Hematopoietic multipotent progenitor cell treated with erythropoietin and hydrocortisone succinate and interleukin-3 and kit ligand, for 17 days (in vitro differentiated cells): ENCODE measurements at regions not wholly inside any gene's neighbourhood (a gene's known extent, or its start where the extent isn't known, plus 50 kb on each side); places are given as distances from the start of the nearest gene placed in this dataset.
"Not testable (repeated sequence)": the region's sequence is repeated elsewhere in the genome, so short reads cannot be mapped to it uniquely, and the experiment has no call there.

Source experiments
- DNase-seq: peaks from one replicate; pipeline ENCODE4 v3.0.0-alpha.2; 2015; ENCODE audit warnings: low spot score

DNA sequence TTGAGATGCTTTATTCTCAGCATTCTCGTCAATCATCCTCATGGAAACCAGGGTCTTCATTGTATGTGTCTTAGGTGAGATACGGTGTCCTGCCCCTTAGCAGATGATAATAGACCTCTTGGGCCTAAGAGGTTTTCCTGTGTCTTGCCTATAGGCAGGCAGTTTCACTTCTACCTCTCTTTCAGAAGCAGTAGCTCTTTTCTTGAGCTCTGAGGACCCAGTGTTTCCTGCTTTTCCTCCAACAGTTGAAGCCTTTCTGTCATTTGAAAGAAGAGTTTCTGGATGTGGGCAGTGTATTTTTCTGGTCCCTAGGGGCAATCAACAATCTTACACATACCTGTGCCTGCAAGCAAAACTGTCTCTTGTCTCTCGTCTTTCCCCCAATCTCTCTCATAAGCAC lies 1550.3 kb upstream of the LRRTM3 start:
- DNase-seq: no peak

DNA sequence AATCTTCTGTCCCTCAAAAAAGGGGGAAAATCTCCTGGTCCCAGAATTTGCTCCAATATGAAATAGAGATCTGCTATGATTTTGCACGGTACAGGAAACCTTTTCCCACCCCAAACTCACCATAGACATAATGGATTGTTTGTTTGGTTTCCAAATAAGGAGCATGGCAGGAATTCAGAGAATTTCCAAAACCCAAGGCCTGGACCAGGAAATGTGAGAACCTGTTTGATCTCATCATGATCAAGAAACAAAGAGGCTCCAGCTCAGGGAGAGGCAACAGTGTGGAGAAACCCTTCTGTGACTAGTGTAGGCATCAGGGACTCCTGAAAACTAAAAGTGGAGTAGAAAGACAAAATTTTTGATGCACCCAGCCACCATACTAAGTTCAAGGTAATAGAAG lies 1548.1 kb upstream of the LRRTM3 start:
- no peak for DNase-seq

DNA sequence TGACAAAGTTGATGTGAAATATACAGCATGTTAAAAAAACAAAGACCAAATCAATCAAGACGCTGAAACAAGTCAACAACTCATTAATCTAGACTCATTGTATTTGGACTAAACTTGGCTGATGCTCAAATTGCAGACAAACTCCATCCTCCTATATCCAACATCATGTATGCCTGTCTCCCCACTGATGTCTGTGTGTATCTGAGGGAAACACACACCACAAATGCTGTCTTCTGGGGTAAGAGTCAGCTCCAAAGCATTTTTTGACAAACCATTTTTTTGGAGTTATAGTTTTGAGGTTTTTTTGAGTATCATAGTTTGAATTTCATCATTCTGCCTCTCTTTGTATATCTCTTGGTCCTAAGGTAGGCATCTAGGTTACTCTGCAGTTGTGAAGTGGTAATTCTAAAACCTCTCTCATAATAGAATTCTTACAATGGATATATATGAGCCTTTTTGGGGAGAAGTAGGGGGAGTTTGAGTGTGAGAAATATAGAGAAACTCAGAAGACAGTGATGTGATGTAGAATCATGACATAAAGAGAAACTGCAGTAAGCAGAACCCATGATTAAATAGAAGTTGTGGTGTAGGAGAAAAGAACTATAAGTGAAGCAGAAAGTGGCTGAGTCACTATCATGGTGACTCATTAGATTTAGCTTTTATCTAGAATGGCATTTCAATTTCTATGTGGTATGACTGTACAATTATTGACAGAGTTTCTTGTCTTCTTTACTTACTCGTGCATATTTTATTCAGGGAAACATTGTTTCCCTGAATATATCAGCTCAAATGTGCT lies 1531.1 kb upstream of the LRRTM3 start:
- no peak for DNase-seq

DNA sequence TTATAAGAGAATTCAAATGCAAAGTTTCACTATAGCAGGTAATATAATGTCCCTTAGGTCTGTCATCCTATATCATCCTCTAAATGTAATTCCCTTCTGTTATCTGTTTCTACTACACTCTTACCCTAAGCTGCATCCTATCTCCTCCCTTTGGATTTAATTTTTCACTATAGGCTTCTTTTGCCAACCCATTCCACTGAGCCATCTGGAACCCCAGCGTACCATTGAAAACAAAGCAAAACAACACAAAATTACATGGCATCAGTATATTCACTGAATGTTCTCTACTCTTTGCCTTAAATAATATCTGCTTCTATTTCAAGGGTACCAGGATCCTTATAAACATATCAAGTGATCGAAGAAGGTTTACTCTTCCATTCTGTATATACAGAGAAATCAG lies 1530.2 kb upstream of the LRRTM3 start:
- no peak for DNase-seq

DNA sequence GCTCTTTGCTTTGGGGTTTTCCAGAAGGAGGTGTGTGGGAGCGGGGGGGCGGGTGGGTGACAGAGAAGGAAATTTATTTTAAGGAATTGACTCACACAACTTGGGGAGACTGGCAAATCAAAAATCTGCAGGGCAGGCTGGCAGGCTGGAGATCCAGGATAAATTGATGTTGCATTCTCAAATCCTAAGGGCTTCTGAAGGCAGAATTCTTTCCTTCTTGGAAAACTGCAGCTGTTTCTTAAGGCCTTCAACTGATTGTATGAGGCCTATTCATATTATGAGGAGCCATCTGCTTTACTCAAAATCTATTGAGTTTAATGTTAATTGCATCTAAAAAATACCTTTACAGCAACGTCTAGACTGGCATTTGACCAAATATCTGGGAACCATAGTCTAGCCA lies 1528.8 kb upstream of the LRRTM3 start:
- no peak for DNase-seq

DNA sequence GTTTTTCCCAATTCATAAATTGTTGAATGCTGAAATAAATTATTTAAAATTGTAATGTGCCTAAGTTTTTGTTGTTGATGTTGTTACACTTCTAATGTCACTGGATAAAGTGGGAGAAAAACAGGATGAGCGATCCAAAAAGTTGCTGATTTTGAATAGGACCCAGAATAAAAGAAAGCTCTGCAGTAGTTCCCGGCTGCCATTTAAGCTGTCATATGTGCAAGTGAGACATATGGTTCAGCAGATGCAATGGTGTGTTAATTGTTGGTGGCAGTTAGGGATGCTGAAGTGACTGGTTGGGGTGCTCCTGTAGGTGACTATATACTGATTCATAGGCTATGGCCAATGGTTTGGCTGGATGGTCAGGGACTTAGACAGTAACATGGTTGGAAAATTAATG lies 1517.4 kb upstream of the LRRTM3 start:
- no peak for DNase-seq

DNA sequence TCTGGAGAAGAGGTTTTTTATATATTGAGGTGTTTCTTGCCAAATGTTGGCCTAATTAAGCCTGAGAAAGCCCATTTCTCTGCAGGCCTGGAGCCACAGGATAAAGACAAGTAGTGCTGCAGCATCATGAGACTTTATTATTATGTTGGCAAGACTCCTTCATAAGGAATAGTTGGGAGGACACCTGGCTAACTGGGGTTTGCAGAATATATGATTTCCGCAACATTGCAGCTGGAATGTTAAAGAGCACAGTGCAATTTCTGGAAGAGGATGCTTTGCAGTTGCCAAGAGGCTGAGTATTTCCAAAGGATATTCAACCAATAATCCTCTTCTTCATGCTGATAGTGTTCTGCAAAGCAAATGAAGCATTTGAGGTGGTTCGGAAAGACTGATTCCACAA lies 1512.8 kb upstream of the LRRTM3 start:
- DNase-seq: no peak

DNA sequence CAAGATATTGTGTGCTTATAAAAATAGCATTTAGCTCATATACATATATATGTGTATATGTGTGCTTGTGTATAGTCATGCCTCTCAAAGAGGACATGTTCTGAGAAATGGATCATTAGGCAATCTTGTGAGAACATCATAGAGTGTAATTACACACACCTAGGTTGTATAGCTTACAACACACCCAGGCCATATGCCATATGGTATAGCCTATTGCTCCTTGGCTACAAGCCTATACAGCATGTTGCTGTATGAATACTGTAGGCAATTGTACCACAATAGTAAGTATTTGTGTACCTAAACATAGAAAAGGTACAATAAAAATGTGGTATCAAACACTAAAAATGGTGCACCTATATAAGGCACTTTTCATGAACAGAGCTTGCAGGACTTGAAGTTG lies 1510.5 kb upstream of the LRRTM3 start:
- DNase-seq: no peak

DNA sequence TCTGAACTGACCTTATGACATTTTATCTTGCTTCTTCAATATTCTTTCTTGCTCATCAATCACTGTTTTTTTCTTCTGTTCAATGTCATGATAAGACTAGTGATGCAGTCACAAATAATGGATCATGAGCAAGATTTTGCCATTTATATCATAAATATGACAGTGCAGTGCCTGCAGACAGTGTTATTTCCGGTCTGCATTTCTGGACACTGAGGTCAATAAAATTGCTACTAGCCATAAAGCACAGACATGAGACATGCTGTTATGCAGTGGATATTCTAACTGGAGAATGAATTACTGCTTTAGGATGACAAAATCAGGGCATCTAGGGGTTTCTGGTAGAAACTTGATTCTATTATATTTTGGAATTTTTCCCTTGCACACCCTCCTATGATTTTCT lies 1509.7 kb upstream of the LRRTM3 start:
- DNase-seq: no peak

DNA sequence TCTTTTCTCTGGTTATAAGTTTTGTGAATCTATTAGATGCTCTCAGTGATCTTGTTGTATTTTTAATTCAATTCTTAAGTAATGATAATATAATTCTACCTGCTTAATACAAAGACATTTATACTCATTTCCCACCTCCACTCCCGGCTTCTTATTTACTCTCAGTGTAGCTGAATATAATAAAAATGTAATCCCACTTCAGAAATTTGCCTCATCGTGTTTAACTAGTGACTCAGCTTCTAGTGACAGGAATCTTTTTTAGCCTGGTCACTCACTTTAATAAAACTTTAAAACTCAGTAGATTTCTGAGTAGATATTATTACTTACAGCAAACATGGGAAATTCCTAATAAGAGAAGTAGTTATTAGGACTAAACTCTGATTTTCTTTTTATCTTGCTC lies 1506.2 kb upstream of the LRRTM3 start:
- DNase-seq: no peak

DNA sequence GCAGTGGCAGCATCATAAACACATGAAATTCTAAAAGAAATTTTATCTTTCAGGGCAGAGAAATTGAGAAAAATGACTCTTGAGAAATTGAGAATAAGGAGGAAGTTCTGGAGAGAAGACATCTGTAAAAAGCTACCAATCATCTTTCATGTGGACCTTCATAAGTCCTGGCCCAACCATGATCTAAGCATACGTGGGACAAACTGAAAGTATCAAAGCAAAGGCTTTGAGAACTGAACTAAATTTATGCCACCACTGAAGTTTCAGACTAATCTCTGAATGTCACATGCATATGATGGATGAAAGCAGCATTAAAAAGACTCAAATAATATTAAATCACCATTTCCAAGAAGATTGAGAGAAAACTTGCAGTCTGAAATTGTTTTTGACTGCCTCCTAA lies 1502.8 kb upstream of the LRRTM3 start:
- DNase-seq: no peak

DNA sequence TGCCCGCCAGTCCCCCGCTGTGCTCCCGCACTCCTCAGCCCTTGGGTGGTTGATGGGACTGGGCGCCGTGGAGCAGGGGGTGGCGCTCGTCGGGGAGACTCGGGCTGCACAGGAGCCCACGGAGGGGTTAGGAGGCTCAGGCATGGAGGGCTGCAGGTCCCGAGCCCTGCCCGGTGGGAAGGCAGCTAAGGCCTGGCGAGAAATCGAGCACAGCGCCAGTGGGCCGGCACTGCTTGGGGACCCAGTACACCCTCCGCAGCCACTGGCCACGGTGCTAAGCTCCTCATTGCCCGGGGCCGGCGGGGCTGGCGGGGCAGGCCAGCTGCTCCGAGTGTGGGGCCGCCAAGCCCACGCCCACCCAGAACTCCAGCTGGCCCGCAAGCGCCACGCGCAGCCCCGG lies 1496.5 kb upstream of the LRRTM3 start:
- not testable (repeated sequence) for DNase-seq

DNA sequence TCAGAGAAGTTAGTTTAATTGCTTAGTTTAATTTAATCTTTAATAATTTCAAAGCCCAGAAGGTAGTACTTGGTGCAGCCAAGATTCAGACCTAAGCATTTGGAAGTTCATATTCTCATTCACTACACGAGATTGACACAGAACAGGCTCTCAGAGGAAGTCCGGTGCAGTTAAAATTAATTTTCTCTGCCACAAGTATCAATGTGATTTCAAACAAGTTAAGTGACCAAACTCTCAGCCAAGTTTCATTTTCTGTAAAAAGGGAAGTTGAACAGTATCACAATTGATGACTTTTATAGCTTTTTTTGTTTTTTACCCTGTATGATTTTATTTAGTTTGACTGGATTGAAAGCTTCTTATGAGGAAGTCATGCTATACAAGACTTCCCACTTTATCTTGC lies 1494.9 kb upstream of the LRRTM3 start:
- DNase-seq: no peak

DNA sequence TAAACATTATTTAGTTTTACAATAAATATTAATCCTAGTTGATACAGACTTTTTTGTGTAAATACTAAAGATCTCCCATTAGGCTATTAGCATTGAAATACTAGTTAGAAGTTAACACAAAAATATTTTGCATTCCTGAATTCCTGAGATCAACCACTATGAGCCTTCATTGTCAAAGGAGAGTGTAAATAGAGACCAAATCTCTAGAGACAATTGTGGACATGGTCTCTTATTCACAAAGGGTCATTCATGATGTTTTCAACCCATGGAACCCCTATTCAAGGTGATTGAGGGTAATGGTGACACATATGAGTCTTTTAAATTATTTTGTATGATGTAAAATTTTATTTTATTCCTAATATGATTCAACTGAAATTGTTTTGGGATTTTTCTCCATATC lies 1454.8 kb upstream of the LRRTM3 start:
- no peak for DNase-seq

DNA sequence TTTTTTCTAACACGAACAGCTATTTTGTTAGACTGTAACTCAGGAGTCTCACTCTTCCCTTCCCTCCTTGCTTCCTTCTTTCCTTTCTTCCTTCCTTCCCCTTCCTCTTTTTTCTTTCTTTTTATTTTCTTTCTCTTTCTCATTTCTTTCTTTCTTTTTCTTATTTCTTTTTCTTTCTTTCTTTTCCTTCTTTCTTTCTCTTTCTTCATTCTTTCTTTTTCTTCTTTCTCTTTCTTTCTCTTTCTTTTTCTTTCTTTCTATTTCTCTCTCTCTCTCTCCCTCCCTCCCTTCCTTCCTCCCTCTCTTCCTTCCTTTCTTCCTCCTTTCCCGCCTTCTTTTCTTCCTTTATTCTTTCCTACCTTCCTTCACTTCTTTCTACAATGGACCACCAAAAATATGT lies 1443.0 kb upstream of the LRRTM3 start:
- no peak for DNase-seq

DNA sequence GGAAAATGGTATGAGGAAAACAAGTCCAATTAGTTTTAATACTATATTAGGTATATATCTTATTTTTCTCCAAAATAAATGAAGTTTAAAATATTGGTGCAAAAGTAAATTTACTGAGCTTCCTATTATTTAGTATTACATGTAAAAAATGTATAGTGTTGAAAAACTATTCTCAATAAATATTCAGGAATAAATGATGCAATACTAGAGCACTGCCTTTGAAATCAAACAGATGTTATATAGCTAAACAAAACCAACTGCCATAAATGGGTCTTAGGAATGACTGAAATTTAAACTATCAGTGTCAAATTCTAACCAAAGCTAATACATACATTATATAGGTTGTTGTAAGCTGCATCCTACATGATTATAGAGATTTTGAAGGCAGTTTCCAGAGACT lies 1434.0 kb upstream of the LRRTM3 start:
- DNase-seq: no peak

DNA sequence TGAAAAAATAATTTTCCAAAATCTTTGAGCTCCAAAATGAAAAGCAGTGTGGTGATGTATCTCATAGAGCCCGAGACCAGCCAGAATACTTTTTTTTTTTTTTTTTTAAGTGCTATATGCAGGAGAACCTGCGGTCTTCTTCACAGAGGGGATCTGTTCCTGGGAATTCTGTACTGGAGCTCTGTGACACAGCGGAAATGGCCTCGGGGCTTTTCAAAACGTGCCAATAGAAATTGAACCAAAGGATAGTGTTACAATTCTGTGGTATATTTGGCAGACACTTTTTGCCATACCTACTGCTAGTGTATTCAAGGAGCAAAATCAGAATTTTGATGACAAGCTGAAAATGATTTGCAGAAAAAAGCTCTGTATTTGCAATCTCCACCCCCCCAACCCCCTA lies 1429.3 kb upstream of the LRRTM3 start:
- DNase-seq: no peak

DNA sequence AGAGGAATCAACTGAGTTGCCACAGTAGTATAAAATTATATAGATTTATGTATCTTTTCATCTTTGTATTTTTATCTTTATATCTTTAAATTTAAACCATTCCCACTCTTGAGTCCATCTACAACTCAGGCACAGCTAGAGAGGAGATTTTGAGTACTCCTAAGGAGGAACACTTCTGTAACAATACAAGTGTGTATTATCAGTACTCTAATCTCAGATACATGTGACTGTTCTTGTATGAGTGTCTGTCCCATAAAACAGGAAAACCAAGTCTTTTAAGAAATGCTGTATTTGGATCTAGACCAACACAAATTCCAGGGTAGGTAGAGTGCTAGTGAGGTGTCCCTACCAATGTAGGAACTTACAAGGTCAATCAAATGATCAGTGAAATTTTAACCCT lies 1428.0 kb upstream of the LRRTM3 start:
- no peak for DNase-seq

DNA sequence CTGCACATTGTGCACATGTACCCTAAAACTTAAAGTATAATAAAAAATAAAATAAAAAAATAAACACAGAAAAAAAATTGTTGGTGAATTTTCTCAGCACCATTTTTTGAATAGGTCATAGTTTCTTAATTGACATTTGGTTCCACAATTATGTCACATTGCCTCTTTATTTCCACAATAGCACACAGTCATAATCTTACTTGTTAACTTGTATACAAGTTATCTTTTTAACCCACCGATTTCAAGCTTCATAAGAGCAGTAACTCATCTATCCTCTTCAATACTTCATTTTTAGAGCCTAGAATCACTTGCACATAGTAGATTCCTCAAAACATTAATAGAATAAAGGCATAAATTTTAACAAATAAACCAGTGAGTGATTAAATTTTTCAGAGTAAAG lies 1425.1 kb upstream of the LRRTM3 start:
- DNase-seq: no peak

DNA sequence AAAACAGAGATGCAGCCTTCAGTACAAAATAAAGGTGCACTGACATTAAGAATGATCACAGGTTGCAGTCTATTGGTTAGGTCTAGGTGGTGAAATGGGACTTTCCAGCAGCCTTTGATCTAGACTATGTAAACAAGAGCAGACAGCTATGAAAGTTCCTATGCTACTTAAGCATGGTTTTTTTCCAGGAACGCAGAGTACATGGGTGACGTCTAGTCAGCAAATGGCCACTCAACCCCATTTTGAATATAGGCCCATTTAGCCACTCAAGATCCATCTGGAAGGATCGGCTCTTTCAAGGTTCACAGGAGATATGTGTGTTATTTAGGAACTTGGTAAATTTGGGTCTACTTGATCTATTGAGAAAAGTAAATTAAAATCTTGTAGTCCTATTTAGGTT lies 1424.6 kb upstream of the LRRTM3 start:
- DNase-seq: no peak

DNA sequence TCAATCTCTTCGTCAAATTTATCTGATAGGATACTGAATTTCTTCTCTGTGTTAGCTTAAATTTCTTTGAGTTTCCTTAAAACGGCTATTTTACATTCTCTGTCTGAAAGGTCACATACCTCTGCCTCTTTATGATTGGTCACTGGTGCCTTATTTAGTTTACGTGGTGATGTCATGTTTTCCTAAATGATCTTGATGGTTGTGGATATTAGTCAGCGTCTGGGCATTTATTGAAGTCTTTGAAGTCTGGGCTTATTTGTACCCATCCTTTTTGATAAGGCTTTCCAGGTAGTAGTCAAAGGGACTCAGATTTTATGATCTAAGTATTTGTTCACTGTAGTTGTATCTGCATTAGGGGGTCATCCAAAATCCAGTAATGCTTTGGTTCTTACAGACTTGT lies 1407.5 kb upstream of the LRRTM3 start:
- DNase-seq: no peak

DNA sequence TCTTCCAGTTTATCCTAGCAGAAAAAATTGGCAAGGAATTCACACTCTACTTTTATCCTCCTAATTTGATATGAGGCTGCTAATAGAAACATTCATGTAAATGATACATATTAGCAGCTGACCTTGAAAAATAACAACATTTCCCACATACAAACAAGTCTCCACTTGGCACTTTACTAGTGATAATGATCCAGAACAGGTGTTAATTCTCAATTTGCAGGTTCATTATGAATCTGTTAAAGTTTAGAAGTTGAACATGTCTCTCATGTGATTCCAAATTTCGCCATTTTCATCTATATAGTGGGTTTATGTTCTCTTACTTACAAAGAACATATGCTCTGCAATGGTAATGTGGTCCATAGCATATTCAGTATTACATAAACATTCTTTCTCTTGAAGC lies 1396.8 kb upstream of the LRRTM3 start:
- no peak for DNase-seq

DNA sequence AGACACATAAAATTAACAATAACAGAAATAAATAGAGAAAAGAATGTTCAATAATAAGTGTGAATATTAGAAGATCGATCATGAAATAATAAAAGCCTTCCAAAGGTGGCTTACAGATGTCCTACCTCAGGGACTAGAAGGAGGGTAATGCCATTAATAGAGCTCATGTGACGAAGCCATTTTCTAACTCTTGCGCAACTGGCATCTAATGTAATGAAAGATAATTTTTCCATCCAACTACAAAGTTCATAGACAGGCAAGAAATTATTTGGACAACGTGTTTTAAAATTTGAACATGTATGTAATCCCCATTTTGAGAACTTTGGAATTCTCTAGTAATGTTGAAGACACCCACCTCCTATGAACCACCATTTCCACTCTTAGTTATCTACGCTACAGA lies 1394.3 kb upstream of the LRRTM3 start:
- no peak for DNase-seq

DNA sequence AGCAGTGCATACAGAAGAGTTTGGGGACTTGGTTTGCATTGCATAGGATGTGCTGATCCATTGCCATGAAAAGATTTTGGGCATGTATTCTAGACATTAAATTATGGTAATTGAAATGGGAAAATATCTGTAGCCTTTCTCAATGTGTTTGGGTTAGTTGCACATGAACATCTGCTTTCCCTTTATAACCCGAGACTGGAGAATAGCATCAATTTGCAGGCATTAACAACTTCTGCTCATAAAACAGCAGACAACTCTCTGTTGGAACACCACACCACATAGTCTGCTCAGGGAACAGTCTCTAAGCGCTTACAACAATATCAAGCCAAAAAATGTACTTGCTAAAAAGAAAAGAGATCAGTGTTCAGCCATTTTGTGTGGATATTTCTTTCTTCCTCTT lies 1391.1 kb upstream of the LRRTM3 start:
- no peak for DNase-seq

DNA sequence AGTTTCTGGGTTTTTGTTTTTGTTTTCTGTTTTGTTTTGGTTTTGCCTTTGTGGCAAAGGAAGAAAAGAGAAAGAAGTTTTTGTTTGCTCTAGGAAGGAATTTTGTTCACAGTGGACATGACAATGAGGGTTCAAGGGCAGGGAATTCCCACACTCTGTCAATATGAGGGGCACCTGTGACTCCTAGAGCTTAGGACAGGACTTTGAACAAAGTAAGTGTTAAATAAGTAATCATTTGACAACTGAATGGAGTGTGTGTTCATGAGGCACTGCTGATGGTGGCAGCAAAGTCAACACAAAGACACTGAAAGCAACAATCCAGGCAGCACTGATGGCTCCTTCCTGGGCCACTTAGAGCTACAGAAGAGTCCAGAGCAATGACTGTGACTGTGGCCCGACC lies 1381.1 kb upstream of the LRRTM3 start:
- no peak for DNase-seq
